GM12873 (cell line): ENCODE measurements at regions not wholly inside any gene's neighbourhood (a gene's known extent, or its start where the extent isn't known, plus 50 kb on each side); places are given as distances from the start of the nearest gene placed in this dataset.

Experiments
- CTCF ChIP-seq: IDR thresholded peaks from 2 replicates; pipeline ENCODE4 v1.5.1; 2012; ENCODE audit warnings: low read depth, mild to moderate bottlenecking, moderate library complexity, low read length, control low read depth; ENCODE audit not compliant: insufficient read depth; ENCODE audit errors: missing control alignments

- peak; percentile 55 for TF ChIP-seq CTCF
Measured at GRCh38 chr16:7025616-7026190, 306.9 kb upstream of the RBFOX1 start.

- no peak for TF ChIP-seq CTCF
Measured at GRCh38 chr16:7021653-7022275, 310.9 kb upstream of the RBFOX1 start.

- no peak for TF ChIP-seq CTCF
Measured at GRCh38 chr16:7017006-7017662, 315.5 kb upstream of the RBFOX1 start.

GRCh38 chr16:7014756-7015155 is 317.9 kb upstream of the RBFOX1 start:
- TF ChIP-seq CTCF, result no peak

GRCh38 chr16:7013990-7014389 is 318.7 kb upstream of the RBFOX1 start:
- TF ChIP-seq CTCF, result no peak

- no peak for TF ChIP-seq CTCF
Measured at GRCh38 chr16:7004266-7004665, 328.4 kb upstream of the RBFOX1 start.

GRCh38 chr16:6993544-6993943 is 339.1 kb upstream of the RBFOX1 start:
- no peak for TF ChIP-seq CTCF
